ENCODE measurements at regions not wholly inside any gene's neighbourhood (a gene's known extent, or its start where the extent isn't known, plus 50 kb on each side); places are given as distances from the start of the nearest gene placed in this dataset.
"Not testable (repeated sequence)": the region's sequence is repeated elsewhere in the genome, so short reads cannot be mapped to it uniquely, and the experiment has no call there.

GRCh38 chr16:26595199-26595598 lies 471.5 kb upstream of the C16orf82 start:
- H3K27ac Mint-ChIP-seq: no peak overlapping the region
- H3K27me3 Mint-ChIP-seq (ENCODE audit: low read depth): no peaks in the 10 kb centered on the region
- TF ChIP-seq CBFB (CRISPR knock-in tag; IDR thresholded peaks at IDR 0.05; ENCODE audit: low read depth): no peak
- H3K36me3 Mint-ChIP-seq: no peaks in the 10 kb centered on the region
- ChIA-PET CTCF (no interaction called here), POLR2A (no interaction called here)
- ATAC-seq (no peak), DNase-seq (ENCODE audit: low spot score) (no peak)
- peaks cover 3% of the 10 kb centered on the region; the same call in 1 of the 2 replicates for H3K9me3 Mint-ChIP-seq
- peaks cover 28% of the 10 kb centered on the region for H3K4me1 Mint-ChIP-seq
- no peak overlapping the region for H3K4me3 Mint-ChIP-seq

- H3K4me3 Mint-ChIP-seq; H3K27me3 Mint-ChIP-seq (ENCODE audit: low read depth); ATAC-seq; H3K27ac Mint-ChIP-seq; H3K9me3 Mint-ChIP-seq; H3K36me3 Mint-ChIP-seq; POLR2A ChIA-PET; DNase-seq (ENCODE audit: low spot score): not testable (repeated sequence)
- peaks cover 28% of the 10 kb centered on the region for H3K4me1 Mint-ChIP-seq
- CTCF ChIA-PET: interaction anchor here (1.2 kb wide), 1 partner anchor 26 kb away, joined by 3 read pairs; no protein-coding TSS in a partner anchor
Observed at GRCh38 chr16:26596033-26596432, 470.7 kb upstream of the C16orf82 start.

- H3K4me3 Mint-ChIP-seq: no peak overlapping the region
- ATAC-seq (no peak), DNase-seq (ENCODE audit: low spot score) (no peak)
- H3K36me3 Mint-ChIP-seq: no peaks in the 10 kb centered on the region
- no peak for TF ChIP-seq E2F4 (CRISPR knock-in tag; IDR thresholded peaks at IDR 0.05; ENCODE audit: borderline replicate concordance, low read depth)
- TF ChIP-seq RORB (CRISPR knock-in tag; IDR thresholded peaks at IDR 0.05): no peak
- TF ChIP-seq TP53 (CRISPR knock-in tag; IDR thresholded peaks at IDR 0.05): no peak
- TF ChIP-seq ARID4B (CRISPR knock-in tag; IDR thresholded peaks at IDR 0.05; ENCODE audit: borderline replicate concordance): no peak
- no peak for TF ChIP-seq JAZF1 (CRISPR knock-in tag; IDR thresholded peaks at IDR 0.05)
- no peak for TF ChIP-seq CDX4 (CRISPR knock-in tag; IDR thresholded peaks at IDR 0.05; ENCODE audit: borderline replicate concordance)
- no peak for TF ChIP-seq E2F5 (CRISPR knock-in tag; IDR thresholded peaks at IDR 0.05)
- no peak for TF ChIP-seq SP1 (CRISPR knock-in tag; conservative IDR thresholded peaks at IDR 0.05)
- TF ChIP-seq FOXK1 (CRISPR knock-in tag; IDR thresholded peaks at IDR 0.05): no peak
- no peak for TF ChIP-seq CREM (CRISPR knock-in tag; IDR thresholded peaks at IDR 0.05)
- POLR2A ChIA-PET: no interaction called here
- peak overlapping the region; percentile 30; the same call in 1 of the 2 replicates for H3K27ac Mint-ChIP-seq
- CTCF ChIA-PET: interaction anchor here (1.6 kb wide), 1 partner anchor 48 kb away, joined by 7 read pairs; no protein-coding TSS in a partner anchor
- H3K27me3 Mint-ChIP-seq (ENCODE audit: low read depth): no peaks in the 10 kb centered on the region
- peaks cover 3% of the 10 kb centered on the region; the same call in 1 of the 2 replicates for H3K9me3 Mint-ChIP-seq
- H3K4me1 Mint-ChIP-seq: peaks cover 20% of the 10 kb centered on the region
Observed at GRCh38 chr16:26598061-26598460, 468.7 kb upstream of the C16orf82 start.
